ENCODE measurements at regions not wholly inside any gene's neighbourhood (a gene's known extent, or its start where the extent isn't known, plus 50 kb on each side); places are given as distances from the start of the nearest gene placed in this dataset.

DNA sequence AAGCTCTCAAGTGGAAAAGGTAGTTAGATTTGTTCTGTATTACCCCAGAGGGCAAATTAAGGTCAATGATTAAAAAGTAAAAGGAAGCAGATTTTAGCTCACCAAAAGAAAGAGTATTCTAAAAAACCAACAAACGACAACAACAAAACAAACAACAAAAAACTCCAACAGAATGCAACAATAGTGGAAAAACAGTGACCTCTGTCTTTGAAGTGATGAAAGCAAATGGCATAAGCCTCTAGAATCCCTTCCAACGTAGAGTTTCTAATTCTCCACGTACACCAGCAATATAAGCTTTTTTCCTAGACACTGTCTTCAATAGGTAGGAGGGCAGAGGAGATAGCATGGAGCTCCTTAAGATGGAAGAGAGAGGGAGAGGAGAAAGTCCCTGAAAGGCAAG is 359.1 kb downstream of the TTLL7 start:
- DNase-seq: no peak
- no peaks in the 10 kb centered on the region for H3K9me3 ChIP-seq
- 77 to 90% (median 88%) methylated on average over 3 of the region's 3 CpGs for WGBS, 5 donors
- TF ChIP-seq POLR2AphosphoS5 (IDR thresholded peaks at IDR 0.05): no peak
- no peak for TF ChIP-seq CTCF (IDR thresholded peaks at IDR 0.05)
- TF ChIP-seq POLR2A (IDR thresholded peaks at IDR 0.05): no peak
- no peak for TF ChIP-seq EP300 (IDR thresholded peaks at IDR 0.05)
- intact Hi-C loops (cut with DNase I; ENCODE audit: low total_unique reads): no loop called here
- no peaks in the 10 kb centered on the region for H3K27me3 ChIP-seq
- H3K4me3 ChIP-seq: no peak overlapping the region
- no peaks in the 10 kb centered on the region for H3K36me3 ChIP-seq
- H3K27ac ChIP-seq: no peak overlapping the region
- peaks cover 0 to 20% (median 11%) of the 10 kb centered on the region in 4 donors for H3K4me1 ChIP-seq

DNA sequence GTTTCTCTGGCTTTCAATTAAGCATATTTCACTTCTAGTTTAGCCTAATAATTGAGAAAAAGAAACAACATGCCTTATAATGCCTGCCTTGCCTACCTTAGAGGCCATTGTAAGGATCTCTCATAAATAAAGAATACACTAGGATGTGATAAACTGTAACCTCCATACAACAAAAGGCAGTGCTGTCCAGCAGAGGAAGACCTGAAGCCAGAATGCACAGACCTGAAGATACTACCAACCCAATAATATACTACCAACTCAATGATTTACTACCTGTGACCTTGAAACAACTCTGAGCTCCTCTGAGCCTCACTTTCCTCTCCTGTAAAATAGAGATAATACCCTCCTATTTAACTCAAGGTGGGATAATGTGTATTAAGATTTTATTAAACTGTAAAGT is 361.3 kb downstream of the TTLL7 start:
- peaks cover 0 to 19% (median 11%) of the 10 kb centered on the region in 4 donors for H3K4me1 ChIP-seq
- TF ChIP-seq POLR2A (IDR thresholded peaks at IDR 0.05) (no peak), POLR2AphosphoS5 (IDR thresholded peaks at IDR 0.05) (no peak), CTCF (IDR thresholded peaks at IDR 0.05) (no peak), EP300 (IDR thresholded peaks at IDR 0.05) (no peak)
- H3K27me3 ChIP-seq: no peaks in the 10 kb centered on the region
- no peaks in the 10 kb centered on the region for H3K36me3 ChIP-seq
- DNase-seq: no peak
- H3K9me3 ChIP-seq: no peaks in the 10 kb centered on the region
- no peak overlapping the region for H3K4me3 ChIP-seq
- no peak overlapping the region for H3K27ac ChIP-seq
- intact Hi-C loops (cut with DNase I; ENCODE audit: low total_unique reads): no loop called here

DNA sequence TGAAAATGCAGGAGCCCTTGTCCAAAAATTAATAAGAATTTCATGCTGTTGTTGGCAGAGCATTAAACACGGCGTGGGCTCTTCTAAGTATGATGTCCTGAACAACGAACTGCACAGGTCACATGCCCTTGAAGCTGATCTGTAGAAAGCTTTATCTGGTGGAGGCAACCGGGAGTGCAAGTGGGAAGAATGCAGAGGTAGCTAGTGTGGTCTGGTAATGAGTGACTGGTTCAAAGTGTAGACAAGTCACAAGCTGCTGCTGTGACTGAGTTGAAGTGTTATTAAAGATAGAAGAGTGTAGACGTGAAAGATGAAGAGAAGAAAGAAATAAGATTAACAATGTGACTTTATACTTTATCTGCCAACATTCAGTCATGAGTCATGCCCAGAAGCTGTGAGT is 361.9 kb downstream of the TTLL7 start:
- WGBS, 5 donors: 64 to 76% (median 75%) methylated on average over 5 of the region's 5 CpGs
- no peak for TF ChIP-seq POLR2AphosphoS5 (IDR thresholded peaks at IDR 0.05)
- TF ChIP-seq POLR2A (IDR thresholded peaks at IDR 0.05): no peak
- no peak for TF ChIP-seq CTCF (IDR thresholded peaks at IDR 0.05)
- TF ChIP-seq EP300 (IDR thresholded peaks at IDR 0.05): no peak
- intact Hi-C loops (cut with DNase I; ENCODE audit: low total_unique reads): no loop called here

DNA sequence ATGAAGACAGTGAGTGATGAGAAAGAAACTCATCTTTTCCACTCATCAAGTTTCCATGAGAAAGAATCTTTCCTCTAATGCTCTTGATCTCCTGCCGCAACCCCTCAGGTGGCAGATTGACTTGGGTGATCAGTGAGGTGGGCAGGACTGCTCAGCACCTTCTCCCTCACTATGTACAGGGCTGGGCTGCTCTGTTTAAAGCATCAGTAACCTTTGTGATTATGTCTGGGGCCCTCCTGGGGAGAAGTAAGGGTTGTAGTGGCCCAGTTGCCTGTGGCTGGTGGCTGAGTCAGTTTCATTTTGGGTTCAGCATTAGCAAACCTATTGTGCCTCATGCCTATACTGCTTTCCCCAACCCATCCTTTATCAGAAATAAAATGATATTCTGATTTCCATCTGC is 366.0 kb downstream of the TTLL7 start:
- DNase-seq: no peak
- 88 to 96% (median 95%) methylated on average over 1 of the region's 1 CpG for WGBS, 5 donors
- Histone ChIP-seq H3K9me3 (no peaks in the 10 kb centered on the region), H3K36me3 (no peaks in the 10 kb centered on the region), H3K27me3 (no peaks in the 10 kb centered on the region), H3K4me3 (no peak overlapping the region), H3K27ac (no peak overlapping the region), H3K4me1 (no peaks in the 10 kb centered on the region)
- intact Hi-C loops (cut with DNase I; ENCODE audit: low total_unique reads): no loop called here
- TF ChIP-seq POLR2AphosphoS5 (IDR thresholded peaks at IDR 0.05): no peak
- no peak for TF ChIP-seq EP300 (IDR thresholded peaks at IDR 0.05)
- no peak for TF ChIP-seq CTCF (IDR thresholded peaks at IDR 0.05)
- TF ChIP-seq POLR2A (IDR thresholded peaks at IDR 0.05): no peak

More for the DNA sequence above, 361.9 kb downstream of the TTLL7 start:
- Histone ChIP-seq H3K36me3 (no peaks in the 10 kb centered on the region), H3K4me1 (peaks cover 0 to 14% (median 7%) of the 10 kb centered on the region in 4 donors), H3K27ac (no peak overlapping the region), H3K4me3 (no peak overlapping the region), H3K9me3 (no peaks in the 10 kb centered on the region), H3K27me3 (no peaks in the 10 kb centered on the region)
- DNase-seq: no peak

Data from stomach (tissue), 8 donors.